Colonic mucosa (tissue), 4 donors: ENCODE measurements at regions not wholly inside any gene's neighbourhood (a gene's known extent, or its start where the extent isn't known, plus 50 kb on each side); places are given as distances from the start of the nearest gene placed in this dataset.

Experiments used
- DNase-seq: peaks from one replicate; pipeline ENCODE4 v3.0.0-alpha.2; 2020
- H3K27ac ChIP-seq: fragments of 200-600 bp; one replicate; pipeline ENCODE4 v1.8.0; 2021
- H3K27me3 ChIP-seq: fragments of 200-600 bp; one replicate; pipeline ENCODE4 v1.8.0; 2021
- H3K36me3 ChIP-seq: fragments of 200-600 bp; one replicate; pipeline ENCODE4 v1.8.0; 2021
- H3K4me1 ChIP-seq: fragments of 200-600 bp; one replicate; pipeline ENCODE4 v1.8.0; 2021; ENCODE audit warnings: mild to moderate bottlenecking
- H3K4me3 ChIP-seq: fragments of 200-600 bp; one replicate; pipeline ENCODE4 v1.8.0; 2021
- H3K9ac ChIP-seq, 2 donors: one replicate each; pipeline ENCODE4 v1.7.0; 2013; ENCODE audit warnings: control low read depth in 2 of 2, low read depth in 2 of 2, low read length in 2 of 2
- H3K9me3 ChIP-seq: fragments of 200-600 bp; one replicate; pipeline ENCODE4 v1.8.0; 2021
- CTCF ChIP-seq: fragments of 200-600 bp; IDR thresholded peaks from one replicate; pipeline ENCODE4 v1.8.0; 2022; ENCODE audit warnings: antibody characterized with exemption, mild to moderate bottlenecking
- intact Hi-C: fragments of 100-400 bp; cut with DNase I; formaldehyde crosslinking; loops from one replicate; pipeline ENCODE4 v1.14.1; 2022
- donor health status: healthy.
- donor health status: DM: no; HTN: no; CAD: no.
- donor health status: DM: no; HTN: no; CAD: no.

- Histone ChIP-seq H3K27me3 (no peaks in the 10 kb centered on the region), H3K27ac (no peak overlapping the region), H3K9me3 (no peaks in the 10 kb centered on the region), H3K4me3 (no peak overlapping the region), H3K4me1 (no peaks in the 10 kb centered on the region), H3K36me3 (no peaks in the 10 kb centered on the region), H3K9ac (no peak overlapping the region)
- intact Hi-C loops: no loop called here
- DNase-seq: no peak
- no peak for TF ChIP-seq CTCF
Observed at GRCh38 chr2:144578099-144578498, 58.2 kb upstream of the ZEB2 start.

- no peak for TF ChIP-seq CTCF
- no peak overlapping the region for H3K4me3 ChIP-seq
- intact Hi-C loops: no loop called here
- no peaks in the 10 kb centered on the region for H3K27me3 ChIP-seq
- H3K27ac ChIP-seq: no peak overlapping the region
- H3K4me1 ChIP-seq: no peaks in the 10 kb centered on the region
- no peaks in the 10 kb centered on the region for H3K9me3 ChIP-seq
- no peaks in the 10 kb centered on the region for H3K36me3 ChIP-seq
- no peak overlapping the region for H3K9ac ChIP-seq
- DNase-seq: no peak
Observed at GRCh38 chr2:144572977-144573376, 53.1 kb upstream of the ZEB2 start.

GRCh38 chr2:144571770-144572169 lies 51.9 kb upstream of the ZEB2 start:
- Histone ChIP-seq H3K9ac (no peak overlapping the region), H3K4me1 (no peaks in the 10 kb centered on the region), H3K36me3 (no peaks in the 10 kb centered on the region), H3K4me3 (no peak overlapping the region), H3K9me3 (no peaks in the 10 kb centered on the region), H3K27ac (no peak overlapping the region), H3K27me3 (no peaks in the 10 kb centered on the region)
- DNase-seq: no peak
- TF ChIP-seq CTCF: no peak
- intact Hi-C loops: no loop called here

- no peaks in the 10 kb centered on the region for H3K27me3 ChIP-seq
- TF ChIP-seq CTCF: no peak
- DNase-seq: no peak
- no peak overlapping the region for H3K27ac ChIP-seq
- H3K9me3 ChIP-seq: no peaks in the 10 kb centered on the region
- H3K4me1 ChIP-seq: no peaks in the 10 kb centered on the region
- no peak overlapping the region for H3K4me3 ChIP-seq
- H3K36me3 ChIP-seq: no peaks in the 10 kb centered on the region
- intact Hi-C loops: no loop called here
- no peak overlapping the region for H3K9ac ChIP-seq
Observed at GRCh38 chr2:144570566-144570965, 50.6 kb upstream of the ZEB2 start.
